HEK293 (cell line): ENCODE measurements at regions not wholly inside any gene's neighbourhood (a gene's known extent, or its start where the extent isn't known, plus 50 kb on each side); places are given as distances from the start of the nearest gene placed in this dataset.

Experiments
- CTCF ChIP-seq: fragments of 450-650 bp; formaldehyde crosslinking; IDR thresholded peaks from 2 replicates; pipeline ENCODE4 v1.5.1; 2016; ENCODE audit warnings: missing biosample characterization, missing genetic modification characterization
- HOXA7 ChIP-seq: sonication (generic); formaldehyde crosslinking; IDR thresholded peaks from 2 replicates; pipeline ENCODE4 v1.8.1; 2022; ENCODE audit warnings: missing genetic modification reagents, borderline replicate concordance
- MEIS1 ChIP-seq: sonication (generic); formaldehyde crosslinking; IDR thresholded peaks from 2 replicates; pipeline ENCODE4 v1.8.1; 2022; ENCODE audit warnings: missing genetic modification reagents, mild to moderate bottlenecking, borderline replicate concordance
- PATZ1 ChIP-seq: fragments of 450-650 bp; formaldehyde crosslinking; IDR thresholded peaks from 2 replicates; pipeline ENCODE4 v1.5.1; 2016; ENCODE audit warnings: missing biosample characterization, missing genetic modification characterization
- PRDM6 ChIP-seq: fragments of 450-650 bp; formaldehyde crosslinking; IDR thresholded peaks from 2 replicates; pipeline ENCODE4 v1.5.1; 2017; ENCODE audit warnings: missing biosample characterization, missing genetic modification characterization
- SP7 ChIP-seq: fragments of 450-650 bp; formaldehyde crosslinking; IDR thresholded peaks from 2 replicates; pipeline ENCODE4 v1.5.1; 2016; ENCODE audit warnings: missing biosample characterization, missing genetic modification characterization
- ZNF140 ChIP-seq: fragments of 450-650 bp; formaldehyde crosslinking; IDR thresholded peaks from 2 replicates; pipeline ENCODE4 v1.5.1; 2016; ENCODE audit warnings: missing biosample characterization, missing genetic modification characterization
- ZNF394 ChIP-seq: fragments of 450-650 bp; formaldehyde crosslinking; IDR thresholded peaks from 2 replicates; pipeline ENCODE4 v1.5.1; 2016; ENCODE audit warnings: missing biosample characterization, missing genetic modification characterization, mild to moderate bottlenecking, moderate library complexity, borderline replicate concordance
- ZNF48 ChIP-seq: fragments of 450-650 bp; formaldehyde crosslinking; IDR thresholded peaks from 2 replicates; pipeline ENCODE4 v1.5.1; 2016; ENCODE audit warnings: missing biosample characterization, missing genetic modification characterization
- ZNF639 ChIP-seq: fragments of 450-650 bp; formaldehyde crosslinking; IDR thresholded peaks from 2 replicates; pipeline ENCODE4 v1.5.1; 2016; ENCODE audit warnings: missing biosample characterization, missing genetic modification characterization
- ZNF768 ChIP-seq: fragments of 450-650 bp; formaldehyde crosslinking; IDR thresholded peaks from 2 replicates; pipeline ENCODE4 v1.5.1; 2018; ENCODE audit warnings: missing biosample characterization, mild to moderate bottlenecking, missing genetic modification characterization

- TF ChIP-seq SP7 (tag by site-specific recombination) (no peak), PRDM6 (tag by site-specific recombination) (no peak), ZNF394 (tag by site-specific recombination) (no peak), HOXA7 (CRISPR knock-in tag) (no peak), PATZ1 (tag by site-specific recombination) (no peak), CTCF (tag by site-specific recombination) (no peak), ZNF768 (no peak), ZNF48 (tag by site-specific recombination) (no peak), ZNF140 (tag by site-specific recombination) (no peak), MEIS1 (CRISPR knock-in tag) (no peak), ZNF639 (tag by site-specific recombination) (no peak)
Observed at GRCh38 chr1:168897249-168897648, 168.2 kb upstream of the DPT start.
